Smooth muscle cell (in vitro differentiated cells): ENCODE measurements at regions not wholly inside any gene's neighbourhood (a gene's known extent, or its start where the extent isn't known, plus 50 kb on each side); places are given as distances from the start of the nearest gene placed in this dataset.
"Not testable (repeated sequence)": the region's sequence is repeated elsewhere in the genome, so short reads cannot be mapped to it uniquely, and the experiment has no call there.

ENCODE experiments used
- DNase-seq: peaks from one replicate; lab custom pipeline; 2025; ENCODE audit not compliant: unreplicated experiment; lab: John Stamatoyannopoulos, UW
- H2AFZ ChIP-seq: fragments of 200-600 bp; sonication (generic); 2 replicates; pipeline ENCODE4 v1.6.0; 2016; ENCODE audit warnings: antibody characterized with exemption, low read depth, mild to moderate bottlenecking
- H3F3A ChIP-seq: fragments of 200-600 bp; sonication (generic); 2 replicates; pipeline ENCODE4 v1.6.0; 2017; ENCODE audit warnings: antibody characterized with exemption, low read depth
- H3K27ac ChIP-seq: fragments of 200-600 bp; sonication (generic); 2 replicates; pipeline ENCODE4 v1.5.1; 2016; ENCODE audit warnings: low read depth, mild to moderate bottlenecking
- H3K27me3 ChIP-seq: fragments of 200-600 bp; sonication (generic); 2 replicates; pipeline ENCODE4 v1.6.1; 2016; ENCODE audit warnings: low read depth, mild to moderate bottlenecking
- H3K36me3 ChIP-seq: fragments of 200-600 bp; sonication (generic); 2 replicates; pipeline ENCODE4 v1.5.1; 2016; ENCODE audit warnings: low read depth
- H3K4me1 ChIP-seq: fragments of 200-600 bp; sonication (generic); 2 replicates; pipeline ENCODE4 v1.5.1; 2016; ENCODE audit warnings: low read depth
- H3K4me2 ChIP-seq: fragments of 200-600 bp; sonication (generic); 2 replicates; pipeline ENCODE4 v1.6.0; 2016; ENCODE audit warnings: mild to moderate bottlenecking
- H3K4me3 ChIP-seq: fragments of 200-600 bp; sonication (generic); 2 replicates; pipeline ENCODE4 v1.5.1; 2016; ENCODE audit warnings: mild to moderate bottlenecking
- H3K79me2 ChIP-seq: fragments of 200-600 bp; sonication (generic); 2 replicates; pipeline ENCODE4 v1.6.0; 2016; ENCODE audit warnings: low read depth, mild to moderate bottlenecking
- H3K9ac ChIP-seq: fragments of 200-600 bp; sonication (generic); 2 replicates; pipeline ENCODE4 v1.6.0; 2016; ENCODE audit warnings: low read depth
- H3K9me3 ChIP-seq: fragments of 200-600 bp; sonication (generic); replicated peaks from 2 replicates; pipeline ENCODE4 v1.5.1; 2016; ENCODE audit warnings: low read depth
- H4K20me1 ChIP-seq: fragments of 200-600 bp; sonication (generic); 2 replicates; pipeline ENCODE4 v1.6.0; 2016; ENCODE audit warnings: low read depth
- CTCF ChIP-seq: fragments of 200-600 bp; sonication (generic); IDR thresholded peaks from 2 replicates; pipeline ENCODE4 v1.5.1; 2017; ENCODE audit warnings: borderline replicate concordance, mild to moderate bottlenecking, antibody characterized with exemption; ENCODE audit not compliant: insufficient read depth, poor library complexity, severe bottlenecking
- WGBS: methylation state at CpG from one replicate; pipeline ENCODE4 v1.1.7; 2016; ENCODE audit warnings: low lambda C conversion rate; 5-methylcytosine and 5-hydroxymethylcytosine counted together

GRCh38 chr20:47897461-47897860 is 112.2 kb upstream of the SULF2 start:
- Histone ChIP-seq H3K4me3 (no peak overlapping the region), H3K4me2 (no peak overlapping the region), H3K36me3 (no peaks in the 10 kb centered on the region), H3K79me2 (no peaks in the 10 kb centered on the region), H3K27ac (no peak overlapping the region), H4K20me1 (no peaks in the 10 kb centered on the region), H2AFZ (no peak overlapping the region), H3F3A (no peaks in the 10 kb centered on the region), H3K9ac (no peak overlapping the region), H3K4me1 (no peaks in the 10 kb centered on the region), H3K27me3 (no peaks in the 10 kb centered on the region), H3K9me3 (no peaks in the 10 kb centered on the region)
- no peak for DNase-seq
- WGBS = 91% methylated on average over 11 of the region's 11 CpGs
- TF ChIP-seq CTCF = no peak

DNA sequence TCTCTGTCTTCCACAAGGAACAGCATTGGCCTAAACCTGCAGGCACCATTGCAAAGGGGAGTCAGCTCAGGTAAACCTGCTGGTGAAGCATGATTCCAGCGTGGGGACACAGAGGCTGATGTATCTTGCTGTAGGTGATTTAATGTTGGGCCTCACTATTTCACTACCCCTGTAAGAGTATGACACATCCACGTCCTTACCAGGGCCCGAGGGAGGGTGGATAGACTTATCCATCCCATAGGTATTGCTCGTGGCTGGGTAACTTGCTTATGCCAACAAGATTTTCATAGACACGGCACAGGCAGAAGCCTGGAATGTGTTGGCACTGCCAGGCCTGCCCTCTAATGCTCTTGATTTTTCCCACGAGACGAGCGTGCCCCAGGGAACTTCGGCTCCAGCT is 107.4 kb upstream of the SULF2 start:
- H3K4me1 ChIP-seq, DNase-seq, H3K4me2 ChIP-seq, H4K20me1 ChIP-seq, H3F3A ChIP-seq, H3K79me2 ChIP-seq, H3K27me3 ChIP-seq, H3K36me3 ChIP-seq, H3K9ac ChIP-seq, H3K9me3 ChIP-seq, H2AFZ ChIP-seq, H3K27ac ChIP-seq, H3K4me3 ChIP-seq: not testable (repeated sequence)
- WGBS = 89% methylated on average over 9 of the region's 9 CpGs

DNA sequence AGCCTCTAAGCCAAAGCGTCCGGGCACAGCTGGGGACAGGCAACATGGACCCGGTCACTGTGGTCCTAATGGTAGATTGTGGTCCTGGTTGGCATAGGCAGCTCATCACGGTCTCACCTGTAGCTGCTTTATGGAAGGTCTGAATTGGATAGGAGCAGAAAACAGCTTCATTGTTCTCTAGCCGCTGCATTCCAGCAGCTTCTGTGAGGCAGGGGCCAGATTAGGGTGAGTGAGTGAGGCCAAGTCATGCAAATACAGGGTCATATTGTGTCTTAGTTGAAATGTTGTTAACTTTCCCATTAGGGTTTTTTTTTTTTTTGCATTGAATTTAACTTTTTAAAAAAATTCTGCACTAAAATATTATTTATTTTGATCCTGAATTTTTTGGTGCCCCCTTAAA is 105.4 kb upstream of the SULF2 start:
- H3K27me3 ChIP-seq, H3K9me3 ChIP-seq, H4K20me1 ChIP-seq, H3K4me2 ChIP-seq, H3K27ac ChIP-seq, DNase-seq, H3K79me2 ChIP-seq, H3K4me1 ChIP-seq, H3F3A ChIP-seq, H3K9ac ChIP-seq, H3K4me3 ChIP-seq, H3K36me3 ChIP-seq, H2AFZ ChIP-seq: not testable (repeated sequence)
- 97% methylated on average over 5 of the region's 5 CpGs for WGBS

DNA sequence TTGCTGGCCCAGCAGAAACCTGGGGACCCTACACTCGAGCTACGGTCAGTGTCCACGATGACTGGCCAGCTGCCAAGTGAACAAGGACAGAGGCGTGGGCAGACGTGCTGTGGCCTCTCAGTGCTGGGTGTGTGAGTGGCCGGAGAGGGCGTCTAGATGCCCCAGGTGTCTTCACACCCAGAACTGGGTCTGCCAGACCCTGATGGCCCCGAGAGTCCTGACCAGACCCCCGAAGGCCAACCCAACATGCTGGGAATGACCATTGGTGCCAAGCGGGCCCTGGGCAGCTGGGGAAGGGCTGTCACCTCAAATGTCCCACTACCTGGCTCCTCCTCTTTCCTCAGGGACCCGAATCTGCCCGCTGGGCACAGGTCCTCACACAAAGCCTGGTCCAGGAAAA is 104.5 kb upstream of the SULF2 start:
- not testable (repeated sequence) for H3K4me1 ChIP-seq, DNase-seq, H4K20me1 ChIP-seq, H3K27me3 ChIP-seq, H3K9ac ChIP-seq, H3K4me2 ChIP-seq, H3K79me2 ChIP-seq, H2AFZ ChIP-seq, H3F3A ChIP-seq, H3K4me3 ChIP-seq, H3K9me3 ChIP-seq, H3K27ac ChIP-seq, H3K36me3 ChIP-seq
- WGBS = 93% methylated on average over 12 of the region's 12 CpGs

DNA sequence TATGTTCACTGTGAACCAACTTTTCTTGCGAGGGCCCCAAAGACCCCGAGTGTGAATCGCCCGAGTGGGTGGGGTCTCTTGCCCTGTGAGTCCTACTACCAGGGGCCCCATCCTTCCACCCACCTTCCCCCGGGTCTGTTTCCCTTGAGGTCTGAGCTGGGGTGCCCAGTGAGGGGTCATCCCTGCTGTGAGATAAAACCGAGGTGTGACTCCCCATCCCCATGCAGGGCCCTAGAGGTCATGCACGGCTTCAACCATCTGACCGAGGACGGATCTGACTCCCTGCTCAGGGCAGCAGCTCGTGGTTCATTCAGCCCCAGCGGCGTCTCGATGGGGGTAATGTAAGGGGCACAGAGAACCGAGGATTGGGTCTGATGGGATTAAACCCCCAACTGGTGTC is 103.1 kb upstream of the SULF2 start:
- H3K4me2 ChIP-seq = no peak overlapping the region
- H3K36me3 ChIP-seq = no peaks in the 10 kb centered on the region
- no peak for DNase-seq
- H3K4me1 ChIP-seq = no peaks in the 10 kb centered on the region
- H3K9ac ChIP-seq = no peak overlapping the region
- no peaks in the 10 kb centered on the region for H3K79me2 ChIP-seq
- H3F3A ChIP-seq = no peaks in the 10 kb centered on the region
- no peak overlapping the region for H3K27ac ChIP-seq
- no peak overlapping the region for H3K4me3 ChIP-seq
- no peaks in the 10 kb centered on the region for H3K9me3 ChIP-seq
- no peak overlapping the region for H2AFZ ChIP-seq
- 91% methylated on average over 14 of the region's 14 CpGs for WGBS
- H3K27me3 ChIP-seq = no peaks in the 10 kb centered on the region
- H4K20me1 ChIP-seq = no peaks in the 10 kb centered on the region
- TF ChIP-seq CTCF = no peak
